NCI-H510A treated with DMSO at 0.1 percent for 48 hours (cell line): ENCODE measurements at regions not wholly inside any gene's neighbourhood (a gene's known extent, or its start where the extent isn't known, plus 50 kb on each side); places are given as distances from the start of the nearest gene placed in this dataset.
"Not testable (repeated sequence)": the region's sequence is repeated elsewhere in the genome, so short reads cannot be mapped to it uniquely, and the experiment has no call there.

Experiments
- DNase-seq: peaks from one replicate; lab custom pipeline; 2025; lab: John Stamatoyannopoulos, UW

DNA sequence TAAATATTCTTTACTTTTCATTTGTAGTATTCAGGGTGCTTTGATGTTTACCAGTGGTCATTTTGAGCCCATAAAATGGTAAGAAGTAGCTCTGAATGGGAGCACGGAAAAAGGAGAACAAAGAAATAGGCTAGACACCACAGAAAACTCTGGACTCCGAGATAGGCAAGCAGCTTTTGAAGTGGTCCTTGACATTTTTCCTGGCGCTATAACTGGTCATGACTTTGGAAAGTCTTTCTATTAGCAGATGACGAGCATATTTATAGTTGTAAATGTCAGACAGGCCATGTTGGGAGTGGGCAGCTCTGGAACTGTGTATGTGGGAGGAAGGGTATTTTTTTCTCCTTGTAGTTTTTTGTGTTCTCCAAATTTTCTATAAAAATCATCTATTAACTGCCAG, 126.1 kb upstream of the POC5 start:
- peak; percentile 4 for DNase-seq

DNA sequence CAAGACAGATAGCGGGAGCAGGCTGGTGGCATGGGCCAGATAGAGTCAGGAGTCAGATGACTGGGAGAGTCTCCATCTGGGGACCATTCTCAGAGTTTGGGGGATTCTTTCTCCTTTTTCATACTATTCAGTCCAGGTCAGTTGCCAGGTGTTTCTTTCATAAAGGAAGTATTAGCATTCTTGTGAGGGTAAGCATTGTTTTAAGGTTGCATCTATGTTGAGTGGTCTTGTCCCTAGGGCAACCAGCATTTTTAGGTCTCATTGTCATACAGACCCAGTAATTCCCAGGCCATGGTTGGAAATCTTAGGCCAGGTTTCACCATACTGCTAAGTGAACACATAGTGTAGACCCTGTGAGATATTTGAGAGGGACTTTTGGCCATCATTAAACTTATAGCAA, 122.3 kb upstream of the POC5 start:
- no peak for DNase-seq

DNA sequence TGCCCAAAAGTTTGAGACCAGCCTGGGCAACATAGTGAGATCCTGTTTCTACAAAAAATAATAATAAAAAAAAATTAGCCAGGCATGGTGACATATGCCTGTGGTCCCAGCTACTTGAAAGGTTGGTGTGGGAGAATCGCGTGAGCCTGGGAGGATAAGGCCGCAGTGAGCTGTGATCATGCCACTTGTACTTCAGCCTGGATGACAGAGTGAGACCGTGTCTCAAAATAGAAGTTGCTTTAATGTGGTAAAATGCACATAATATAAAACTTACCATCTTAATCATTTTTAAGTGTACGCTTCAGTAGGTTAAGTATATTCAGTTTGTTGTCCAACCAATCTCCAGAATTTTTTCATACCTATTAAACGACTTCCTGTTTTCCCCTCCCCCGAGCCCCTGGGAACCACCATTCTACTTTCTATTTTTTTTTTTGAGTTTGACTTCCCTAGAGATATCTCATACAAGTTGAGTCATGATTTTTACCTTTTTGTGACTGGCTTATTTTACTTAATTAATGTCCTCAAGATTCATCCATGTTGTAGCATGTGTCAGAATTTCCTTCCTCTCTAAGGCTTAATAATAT, 120.1 kb upstream of the POC5 start:
- no peak for DNase-seq

DNA sequence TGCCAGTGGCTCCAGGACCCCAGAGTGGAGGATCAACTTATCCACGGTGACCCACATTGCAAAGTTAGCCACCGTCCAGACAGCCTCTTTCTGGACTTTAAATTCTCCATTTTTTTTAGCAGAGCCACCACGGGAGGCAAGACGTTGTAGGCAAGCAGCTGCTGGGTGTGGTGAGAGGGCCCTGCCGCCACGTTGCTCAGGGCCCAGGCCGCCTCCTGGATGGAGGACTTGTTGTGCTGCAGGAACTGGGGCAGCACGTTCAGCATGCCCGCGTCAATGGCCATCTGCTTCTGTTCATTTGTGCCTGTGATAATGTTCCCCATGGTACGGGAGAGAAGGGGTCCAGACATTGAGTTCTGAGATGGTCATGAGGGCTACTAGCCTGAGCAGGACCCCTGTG, 114.3 kb upstream of the POC5 start:
- no peak for DNase-seq

- DNase-seq: no peak
These were observed 110.8 kb upstream of the POC5 start for GRCh38 chr5:75828029-75828428.

DNA sequence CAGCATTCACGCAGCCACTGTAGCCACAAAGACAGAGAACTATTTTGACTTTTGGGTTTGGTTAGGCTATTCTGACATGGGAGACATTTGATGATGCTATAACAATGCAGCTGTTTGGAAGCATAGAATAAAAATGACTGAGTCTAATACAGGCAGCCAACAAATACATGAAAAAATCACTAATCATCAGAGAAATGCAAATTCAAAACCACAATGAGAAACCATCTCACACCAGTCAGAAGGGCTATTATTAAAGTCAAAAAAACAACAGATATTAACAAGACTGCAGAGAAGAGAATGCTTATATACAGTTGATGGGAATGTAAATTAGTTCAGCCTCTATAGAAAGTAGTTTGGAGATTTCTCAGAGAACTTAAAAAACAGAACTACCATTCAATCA, 107.1 kb upstream of the POC5 start:
- DNase-seq: no peak

DNA sequence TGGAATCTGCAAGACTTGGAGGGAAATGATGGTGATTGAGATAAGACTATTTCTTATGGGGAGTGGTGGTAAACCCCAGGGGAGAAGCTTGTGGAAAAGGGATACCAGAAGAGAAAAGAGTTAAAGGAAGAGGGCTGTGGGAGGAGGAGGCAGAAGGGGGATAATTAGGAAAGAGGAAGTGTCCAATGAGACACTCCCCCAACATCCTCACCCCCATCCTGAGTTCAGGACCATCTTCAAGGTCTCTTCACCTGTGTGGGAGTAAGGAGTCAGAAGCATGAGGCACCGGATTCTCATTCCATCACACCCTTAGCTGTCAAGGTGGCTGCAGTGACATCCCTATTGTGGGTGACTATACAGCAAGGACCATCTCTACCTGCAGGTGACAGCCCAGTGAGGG, 106.6 kb upstream of the POC5 start:
- no peak for DNase-seq

GRCh38 chr5:75818661-75819060, 101.4 kb upstream of the POC5 start:
- no peak for DNase-seq

GRCh38 chr5:75799695-75800094, 82.5 kb upstream of the POC5 start:
- DNase-seq: not testable (repeated sequence)

- DNase-seq: not testable (repeated sequence)
These were observed 52.1 kb upstream of the POC5 start for GRCh38 chr5:75769338-75769737.
